Upper lobe of right lung (tissue), 1 donor: ENCODE measurements at regions not wholly inside any gene's neighbourhood (a gene's known extent, or its start where the extent isn't known, plus 50 kb on each side); places are given as distances from the start of the nearest gene placed in this dataset.
"Not testable (repeated sequence)": the region's sequence is repeated elsewhere in the genome, so short reads cannot be mapped to it uniquely, and the experiment has no call there.

Source experiments
- ATAC-seq: fragments of 200-7000 bp; cut with Tn5 transposase; one replicate; pipeline ENCODE4 v1.9.1; 2020; ENCODE audit warnings: mild to moderate bottlenecking, moderate library complexity
- DNase-seq: peaks from one replicate; pipeline ENCODE4 v3.0.0-alpha.2; 2020
- H3K27ac ChIP-seq: fragments of 200-600 bp; one replicate; pipeline ENCODE4 v1.8.0; 2022
- H3K27me3 ChIP-seq: fragments of 200-600 bp; one replicate; pipeline ENCODE4 v1.8.0; 2022; ENCODE audit warnings: mild to moderate bottlenecking
- H3K36me3 ChIP-seq: fragments of 200-600 bp; one replicate; pipeline ENCODE4 v1.8.0; 2022
- H3K4me1 ChIP-seq: fragments of 200-600 bp; one replicate; pipeline ENCODE4 v1.8.0; 2022
- H3K4me3 ChIP-seq: fragments of 200-600 bp; one replicate; pipeline ENCODE4 v1.8.0; 2022; ENCODE audit warnings: mild to moderate bottlenecking
- H3K9me3 ChIP-seq: fragments of 200-600 bp; one replicate; pipeline ENCODE4 v1.8.0; 2022
- CTCF ChIP-seq: fragments of 200-600 bp; IDR thresholded peaks from one replicate; pipeline ENCODE4 v1.8.0; 2022; ENCODE audit warnings: antibody characterized with exemption
- intact Hi-C: fragments of 100-400 bp; cut with DNase I; formaldehyde crosslinking; loops from one replicate; pipeline ENCODE4 v1.11.0; 2022
- donor health status: DM: no; HTN: yes; CAD: no; lungs with severe emphysema.

GRCh38 chr13:18714889-18715288, 466.7 kb downstream of the TUBA3C start:
- Histone ChIP-seq H3K36me3 (no peaks in the 10 kb centered on the region), H3K27ac (no peak overlapping the region), H3K4me3 (no peak overlapping the region), H3K9me3 (no peaks in the 10 kb centered on the region), H3K4me1 (no peaks in the 10 kb centered on the region), H3K27me3 (no peaks in the 10 kb centered on the region)
- intact Hi-C loops, result no loop called here
- no peak for TF ChIP-seq CTCF
- no peak for DNase-seq
- no peak for ATAC-seq

- H3K27me3 ChIP-seq, ATAC-seq, H3K4me1 ChIP-seq, H3K36me3 ChIP-seq, H3K27ac ChIP-seq, intact Hi-C loops, H3K9me3 ChIP-seq, H3K4me3 ChIP-seq, DNase-seq: not testable (repeated sequence)
Observed at GRCh38 chr13:18710673-18711072, 471.0 kb downstream of the TUBA3C start.

GRCh38 chr13:18706538-18706937, 475.1 kb downstream of the TUBA3C start:
- H3K27me3 ChIP-seq, H3K9me3 ChIP-seq, H3K36me3 ChIP-seq, H3K27ac ChIP-seq, intact Hi-C loops, H3K4me1 ChIP-seq, DNase-seq, H3K4me3 ChIP-seq: not testable (repeated sequence)
- ATAC-seq, result peak; percentile 51
- TF ChIP-seq CTCF, result peak; percentile 12

GRCh38 chr13:18702464-18703247, 479.0 kb downstream of the TUBA3C start:
- H3K27me3 ChIP-seq, H3K27ac ChIP-seq, DNase-seq, intact Hi-C loops, H3K9me3 ChIP-seq, H3K4me1 ChIP-seq, H3K4me3 ChIP-seq, ATAC-seq, H3K36me3 ChIP-seq: not testable (repeated sequence)

- not testable (repeated sequence) for DNase-seq
Observed at GRCh38 chr13:18698332-18698731, 483.3 kb downstream of the TUBA3C start.

GRCh38 chr13:18697851-18698250, 483.8 kb downstream of the TUBA3C start:
- H3K27ac ChIP-seq, intact Hi-C loops, H3K36me3 ChIP-seq, ATAC-seq, H3K27me3 ChIP-seq, H3K9me3 ChIP-seq, H3K4me1 ChIP-seq, DNase-seq, H3K4me3 ChIP-seq: not testable (repeated sequence)

More at GRCh38 chr13:18698332-18698731, 483.3 kb downstream of the TUBA3C start:
- intact Hi-C loops, H3K9me3 ChIP-seq, H3K36me3 ChIP-seq, H3K27me3 ChIP-seq, ATAC-seq, H3K4me1 ChIP-seq, H3K27ac ChIP-seq, H3K4me3 ChIP-seq: not testable (repeated sequence)

- H3K36me3 ChIP-seq, intact Hi-C loops, H3K4me3 ChIP-seq, H3K9me3 ChIP-seq, DNase-seq, H3K27me3 ChIP-seq, H3K4me1 ChIP-seq, ATAC-seq, H3K27ac ChIP-seq: not testable (repeated sequence)
Observed at GRCh38 chr13:18697221-18697620, 484.4 kb downstream of the TUBA3C start.

GRCh38 chr13:18677403-18677802, 504.2 kb downstream of the TUBA3C start:
- ATAC-seq, H3K4me3 ChIP-seq, H3K27ac ChIP-seq, intact Hi-C loops, H3K9me3 ChIP-seq, H3K27me3 ChIP-seq, H3K36me3 ChIP-seq, H3K4me1 ChIP-seq, DNase-seq: not testable (repeated sequence)

GRCh38 chr13:18675268-18675667, 506.4 kb downstream of the TUBA3C start:
- H3K4me3 ChIP-seq, H3K9me3 ChIP-seq, ATAC-seq, H3K27ac ChIP-seq, intact Hi-C loops, DNase-seq, H3K36me3 ChIP-seq, H3K27me3 ChIP-seq, H3K4me1 ChIP-seq: not testable (repeated sequence)

- intact Hi-C loops, H3K27ac ChIP-seq, H3K4me1 ChIP-seq, ATAC-seq, H3K27me3 ChIP-seq, H3K36me3 ChIP-seq, DNase-seq, H3K9me3 ChIP-seq, H3K4me3 ChIP-seq: not testable (repeated sequence)
Observed at GRCh38 chr13:18673794-18674193, 507.8 kb downstream of the TUBA3C start.

- H3K9me3 ChIP-seq, intact Hi-C loops, DNase-seq, ATAC-seq, H3K4me1 ChIP-seq, H3K27ac ChIP-seq, H3K4me3 ChIP-seq, H3K36me3 ChIP-seq, H3K27me3 ChIP-seq: not testable (repeated sequence)
Observed at GRCh38 chr13:18666585-18666984, 515.0 kb downstream of the TUBA3C start.

- H3K9me3 ChIP-seq, H3K4me1 ChIP-seq, H3K4me3 ChIP-seq, intact Hi-C loops, H3K36me3 ChIP-seq, DNase-seq, H3K27ac ChIP-seq, H3K27me3 ChIP-seq, ATAC-seq: not testable (repeated sequence)
Observed at GRCh38 chr13:18665716-18666115, 515.9 kb downstream of the TUBA3C start.

GRCh38 chr13:18665124-18665523, 516.5 kb downstream of the TUBA3C start:
- H3K36me3 ChIP-seq, H3K27me3 ChIP-seq, H3K4me1 ChIP-seq, intact Hi-C loops, ATAC-seq, DNase-seq, H3K9me3 ChIP-seq, H3K27ac ChIP-seq, H3K4me3 ChIP-seq: not testable (repeated sequence)
